ENCODE measurements at regions not wholly inside any gene's neighbourhood (a gene's known extent, or its start where the extent isn't known, plus 50 kb on each side); places are given as distances from the start of the nearest gene placed in this dataset.

DNA sequence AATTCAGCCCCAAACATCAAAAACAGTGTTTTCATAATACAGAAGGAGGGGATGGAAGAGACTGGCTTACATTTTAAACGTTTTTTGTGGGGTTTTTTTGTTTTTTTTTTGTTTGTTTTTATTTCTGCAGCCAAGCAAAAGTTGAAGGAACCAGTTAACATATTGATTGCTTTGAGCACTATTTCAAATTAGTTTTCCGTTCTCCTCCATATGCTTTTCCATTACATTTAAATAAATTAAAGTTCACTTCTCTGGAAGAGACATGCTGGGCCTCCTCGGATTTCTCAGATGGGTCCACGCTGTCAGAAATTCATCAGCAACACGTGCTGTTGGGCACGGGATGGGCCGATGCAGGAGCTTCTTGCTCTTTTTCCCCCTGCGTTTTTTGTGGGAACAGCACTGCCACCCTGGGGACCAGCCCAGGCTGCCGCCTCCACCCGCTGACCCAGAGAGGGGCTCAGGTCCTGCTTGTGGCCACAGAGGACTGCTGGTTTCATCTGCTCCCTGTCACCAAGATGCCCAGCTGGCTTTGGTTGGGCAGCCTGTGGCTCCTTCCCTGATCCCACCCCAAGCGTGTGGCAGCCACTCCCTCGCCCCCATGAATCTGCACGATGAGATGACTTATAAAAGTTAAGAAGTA, 67.7 kb upstream of the CHST15 start:
- TF ChIP-seq, protein P1, sequence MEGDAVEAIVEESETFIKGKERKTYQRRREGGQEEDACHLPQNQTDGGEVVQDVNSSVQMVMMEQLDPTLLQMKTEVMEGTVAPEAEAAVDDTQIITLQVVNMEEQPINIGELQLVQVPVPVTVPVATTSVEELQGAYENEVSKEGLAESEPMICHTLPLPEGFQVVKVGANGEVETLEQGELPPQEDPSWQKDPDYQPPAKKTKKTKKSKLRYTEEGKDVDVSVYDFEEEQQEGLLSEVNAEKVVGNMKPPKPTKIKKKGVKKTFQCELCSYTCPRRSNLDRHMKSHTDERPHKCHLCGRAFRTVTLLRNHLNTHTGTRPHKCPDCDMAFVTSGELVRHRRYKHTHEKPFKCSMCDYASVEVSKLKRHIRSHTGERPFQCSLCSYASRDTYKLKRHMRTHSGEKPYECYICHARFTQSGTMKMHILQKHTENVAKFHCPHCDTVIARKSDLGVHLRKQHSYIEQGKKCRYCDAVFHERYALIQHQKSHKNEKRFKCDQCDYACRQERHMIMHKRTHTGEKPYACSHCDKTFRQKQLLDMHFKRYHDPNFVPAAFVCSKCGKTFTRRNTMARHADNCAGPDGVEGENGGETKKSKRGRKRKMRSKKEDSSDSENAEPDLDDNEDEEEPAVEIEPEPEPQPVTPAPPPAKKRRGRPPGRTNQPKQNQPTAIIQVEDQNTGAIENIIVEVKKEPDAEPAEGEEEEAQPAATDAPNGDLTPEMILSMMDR (IDR thresholded peaks at IDR 0.05; ENCODE audit: unreplicated experiment in 3 of 3) = no peak
- peaks cover 18% of the 10 kb centered on the region for H3K27me3 Mint-ChIP-seq (ENCODE audit: low read depth)
- H3K4me3 Mint-ChIP-seq = no peak overlapping the region
- peaks cover 5% of the 10 kb centered on the region for H3K9me3 Mint-ChIP-seq
- H3K36me3 Mint-ChIP-seq (ENCODE audit: low read depth) = no peaks in the 10 kb centered on the region
- peaks cover 47% of the 10 kb centered on the region for H3K4me1 Mint-ChIP-seq
- no peak overlapping the region for H3K27ac Mint-ChIP-seq

DNA sequence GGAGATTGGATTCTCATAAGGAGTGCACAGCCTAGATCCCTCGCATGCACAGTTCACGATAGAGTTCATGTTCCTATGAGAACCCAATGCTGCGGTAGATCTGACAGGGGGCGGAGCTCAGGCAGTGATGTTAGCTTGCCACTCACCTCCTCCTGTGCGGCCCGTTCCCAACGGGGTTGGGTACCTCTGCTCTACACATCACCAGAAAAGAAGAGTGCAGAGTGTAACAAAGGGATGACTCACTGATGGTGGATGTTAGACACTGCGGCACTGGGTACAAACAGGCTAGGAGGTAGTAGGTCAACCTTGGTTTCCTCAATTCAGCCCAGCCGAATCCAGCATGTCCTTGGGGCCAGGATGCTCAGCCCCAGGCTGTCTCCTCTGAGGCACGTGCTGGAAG, 66.8 kb upstream of the CHST15 start:
- no peak overlapping the region for H3K4me3 Mint-ChIP-seq
- H3K27me3 Mint-ChIP-seq (ENCODE audit: low read depth) = peaks cover 18% of the 10 kb centered on the region
- TF ChIP-seq, protein P1 (IDR thresholded peaks at IDR 0.05; ENCODE audit: unreplicated experiment in 3 of 3) = no peak
- H3K4me1 Mint-ChIP-seq = peaks cover 51% of the 10 kb centered on the region
- no peaks in the 10 kb centered on the region for H3K36me3 Mint-ChIP-seq (ENCODE audit: low read depth)
- H3K27ac Mint-ChIP-seq = peak overlapping the region in 1 of 3 experiments; percentile 34
- peaks cover 5% of the 10 kb centered on the region for H3K9me3 Mint-ChIP-seq

DNA sequence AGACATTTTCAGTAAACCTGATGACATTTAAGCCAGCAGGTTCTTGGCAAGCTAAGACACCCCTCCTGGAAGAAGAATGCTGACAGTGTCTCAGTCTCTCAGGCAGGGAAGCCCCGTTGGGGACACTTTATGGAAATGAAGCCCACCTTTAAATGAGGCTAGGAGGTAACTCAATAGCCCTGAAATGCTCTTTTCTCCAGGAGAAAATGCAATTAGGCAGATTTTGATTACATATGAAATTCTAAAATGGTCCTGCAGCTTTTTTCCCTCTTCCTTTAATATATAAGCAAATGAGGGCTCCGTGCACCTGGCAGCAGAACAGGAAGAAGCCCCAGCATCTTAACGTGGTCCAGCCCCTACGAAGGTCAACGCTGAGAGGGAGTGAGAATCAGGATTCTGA, 65.8 kb upstream of the CHST15 start:
- peak overlapping the region in 1 of 3 experiments; percentile 28 for H3K27ac Mint-ChIP-seq
- peaks cover 16% of the 10 kb centered on the region for H3K27me3 Mint-ChIP-seq (ENCODE audit: low read depth)
- H3K9me3 Mint-ChIP-seq = peaks cover 5% of the 10 kb centered on the region
- no peak overlapping the region for H3K4me3 Mint-ChIP-seq
- no peaks in the 10 kb centered on the region for H3K36me3 Mint-ChIP-seq (ENCODE audit: low read depth)
- H3K4me1 Mint-ChIP-seq = peaks cover 44% of the 10 kb centered on the region
- TF ChIP-seq, protein P1 (IDR thresholded peaks at IDR 0.05; ENCODE audit: unreplicated experiment in 3 of 3) = no peak

DNA sequence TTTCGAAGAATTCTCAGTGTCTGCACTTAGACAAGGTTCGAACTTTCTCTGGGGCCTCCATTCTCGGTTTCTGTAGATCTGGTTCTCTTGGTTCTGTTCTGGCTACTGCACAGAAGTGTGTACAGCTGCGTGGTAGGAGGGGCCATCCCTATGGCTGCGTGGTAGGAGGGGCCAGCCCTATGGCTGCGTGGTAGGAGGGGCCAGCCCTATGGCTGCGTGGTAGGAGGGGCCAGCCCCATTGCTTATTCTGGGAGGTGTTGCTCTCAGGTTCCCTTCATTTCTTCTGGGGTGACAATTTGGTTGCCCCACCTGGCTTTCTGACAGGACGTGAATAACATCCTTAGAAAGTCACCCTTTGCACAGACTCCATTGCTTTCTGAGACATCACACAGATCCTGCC, 65.2 kb upstream of the CHST15 start:
- Mint-ChIP-seq H3K36me3 (ENCODE audit: low read depth) (no peaks in the 10 kb centered on the region), H3K9me3 (peaks cover 5% of the 10 kb centered on the region), H3K27me3 (ENCODE audit: low read depth) (peaks cover 16% of the 10 kb centered on the region), H3K4me3 (no peak overlapping the region), H3K27ac (no peak overlapping the region), H3K4me1 (peaks cover 41% of the 10 kb centered on the region)
- TF ChIP-seq, protein P1 (IDR thresholded peaks at IDR 0.05; ENCODE audit: unreplicated experiment in 3 of 3) = no peak

DNA sequence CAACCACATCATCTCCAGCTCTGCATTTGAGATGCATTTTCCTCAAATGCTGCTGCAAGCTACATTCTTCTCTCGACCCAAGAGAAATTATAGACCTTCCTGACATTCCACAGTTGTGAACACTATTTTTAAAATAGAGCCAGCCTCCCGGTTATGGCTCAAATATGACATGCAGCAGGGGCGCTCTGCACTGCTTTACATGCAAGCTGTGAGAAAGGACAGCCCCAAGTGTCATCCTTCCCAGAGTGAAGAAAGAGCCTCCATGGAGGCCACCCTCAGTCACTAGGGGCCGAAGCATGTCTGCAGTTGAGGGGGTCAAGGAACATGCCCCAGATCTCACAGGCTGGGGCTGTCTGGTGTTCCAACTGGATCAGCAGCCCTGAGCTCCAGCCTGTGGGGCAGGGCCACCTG, 63.9 kb upstream of the CHST15 start:
- peak overlapping the region in 1 of 3 experiments; percentile 14 for H3K4me3 Mint-ChIP-seq
- TF ChIP-seq, protein P1 (IDR thresholded peaks at IDR 0.05; ENCODE audit: unreplicated experiment in 3 of 3) = no peak
- peak overlapping the region; percentile 37 to 82 (median 63) for H3K27ac Mint-ChIP-seq
- peaks cover 16% of the 10 kb centered on the region for H3K27me3 Mint-ChIP-seq (ENCODE audit: low read depth)
- H3K36me3 Mint-ChIP-seq (ENCODE audit: low read depth) = no peaks in the 10 kb centered on the region
- H3K4me1 Mint-ChIP-seq = peaks cover 41% of the 10 kb centered on the region
- peaks cover 5% of the 10 kb centered on the region for H3K9me3 Mint-ChIP-seq

Measured in nephron (organoid).